Stimulated activated CD4-positive, alpha-beta T cell treated with anti-CD3 and anti-CD28 coated beads, TNF-alpha, amount 100 ng/mL, for 48 hours (primary cell): ENCODE measurements at regions not wholly inside any gene's neighbourhood (a gene's known extent, or its start where the extent isn't known, plus 50 kb on each side); places are given as distances from the start of the nearest gene placed in this dataset.
"Not testable (repeated sequence)": the region's sequence is repeated elsewhere in the genome, so short reads cannot be mapped to it uniquely, and the experiment has no call there.

Experiments
- DNase-seq, 3 donors: peaks; one replicate each; pipeline ENCODE4 v3.0.0-alpha.2; 2020; ENCODE audit warnings: low read depth in 3 of 3

GRCh38 chr6:144919560-144919959, 634.4 kb downstream of the UTRN start:
- DNase-seq = no peak

GRCh38 chr6:144920391-144920961, 635.3 kb downstream of the UTRN start:
- no peak for DNase-seq

- DNase-seq = no peak
Measured at GRCh38 chr6:144921206-144921975, 636.3 kb downstream of the UTRN start.

- DNase-seq = no peak
Measured at GRCh38 chr6:144922120-144922722, 637.1 kb downstream of the UTRN start.

GRCh38 chr6:144922771-144923490, 637.8 kb downstream of the UTRN start:
- DNase-seq = not testable (repeated sequence)

GRCh38 chr6:144923491-144923787, 638.3 kb downstream of the UTRN start:
- not testable (repeated sequence) for DNase-seq

- no peak for DNase-seq
Measured at GRCh38 chr6:144928847-144929246, 643.7 kb downstream of the UTRN start.

- DNase-seq = no peak
Measured at GRCh38 chr6:144929262-144929661, 644.1 kb downstream of the UTRN start.

GRCh38 chr6:144931172-144932035, 646.3 kb downstream of the UTRN start:
- peak in 1 of 3 donors; percentile 27 for DNase-seq

GRCh38 chr6:144932621-144933020, 647.5 kb downstream of the UTRN start:
- no peak for DNase-seq

GRCh38 chr6:144935181-144935580, 650.0 kb downstream of the UTRN start:
- no peak for DNase-seq

GRCh38 chr6:144935661-144936060, 650.5 kb downstream of the UTRN start:
- DNase-seq = no peak

GRCh38 chr6:144936764-144937163, 651.6 kb downstream of the UTRN start:
- DNase-seq = no peak

- no peak for DNase-seq
Measured at GRCh38 chr6:144939921-144940320, 654.8 kb downstream of the UTRN start.

GRCh38 chr6:144944106-144944505, 659.0 kb downstream of the UTRN start:
- DNase-seq = no peak

- no peak for DNase-seq
Measured at GRCh38 chr6:144947398-144947976, 662.4 kb downstream of the UTRN start.

- no peak for DNase-seq
Measured at GRCh38 chr6:144951730-144952437, 666.7 kb downstream of the UTRN start.

- DNase-seq = no peak
Measured at GRCh38 chr6:144952456-144953240, 667.5 kb downstream of the UTRN start.

- DNase-seq = no peak
Measured at GRCh38 chr6:144953552-144954240, 668.6 kb downstream of the UTRN start.
